Nephron progenitor cell (in vitro differentiated cells): ENCODE measurements at regions not wholly inside any gene's neighbourhood (a gene's known extent, or its start where the extent isn't known, plus 50 kb on each side); places are given as distances from the start of the nearest gene placed in this dataset.

ENCODE experiments used
- DNase-seq: peaks from one replicate; pipeline ENCODE4 v3.0.0; 2021
- H3K27ac Mint-ChIP-seq: 2 replicates; pipeline ENCODE4 v1.8.0; 2021; ENCODE audit warnings: mild to moderate bottlenecking, moderate library complexity, mixed read lengths
- H3K27me3 Mint-ChIP-seq: 2 replicates; pipeline ENCODE4 v1.8.0; 2021; ENCODE audit warnings: mild to moderate bottlenecking, low read depth, mixed read lengths; ENCODE audit not compliant: poor library complexity
- H3K36me3 Mint-ChIP-seq: 2 replicates; pipeline ENCODE4 v1.8.0; 2021; ENCODE audit warnings: low read depth, mixed read lengths
- H3K4me1 Mint-ChIP-seq: 2 replicates; pipeline ENCODE4 v1.8.0; 2021; ENCODE audit warnings: mixed read lengths
- H3K4me3 Mint-ChIP-seq: 2 replicates; pipeline ENCODE4 v1.8.0; 2021; ENCODE audit warnings: mild to moderate bottlenecking, moderate library complexity, mixed read lengths
- H3K9me3 Mint-ChIP-seq: 2 replicates; pipeline ENCODE4 v1.8.0; 2021; ENCODE audit warnings: mild to moderate bottlenecking, moderate library complexity, mixed read lengths
- CTCF ChIP-seq: fragments of 200-600 bp; sonication (generic); IDR thresholded peaks from 2 replicates; pipeline ENCODE4 v1.5.0; 2021; ENCODE audit warnings: antibody characterized with exemption

DNA sequence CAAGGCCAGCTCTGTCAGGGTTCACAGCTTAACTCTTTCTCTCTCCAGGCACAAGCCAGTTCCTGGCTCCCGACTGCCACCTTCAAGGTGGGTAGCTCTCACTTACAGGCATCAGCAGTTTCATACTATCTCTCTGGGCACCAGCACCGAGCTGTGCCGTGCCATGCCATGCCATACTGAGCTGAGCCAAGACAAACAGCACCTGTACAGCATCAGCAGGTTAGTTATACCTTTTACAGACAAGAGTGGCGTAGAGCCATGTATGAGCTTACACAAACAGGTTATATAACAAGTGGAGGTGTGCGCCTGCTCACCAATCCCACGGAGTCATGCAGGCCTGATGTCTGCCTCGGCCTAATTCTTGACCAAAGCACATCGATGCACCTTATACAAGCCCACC is 1098.7 kb downstream of the AACS start:
- Mint-ChIP-seq H3K4me3 (no peak overlapping the region), H3K27ac (no peak overlapping the region), H3K27me3 (peaks cover 6% of the 10 kb centered on the region)

GRCh38 chr12:126171937-126172559 is 1106.8 kb downstream of the AACS start:
- peaks cover 6% of the 10 kb centered on the region for H3K27me3 Mint-ChIP-seq
- H3K27ac Mint-ChIP-seq: no peak overlapping the region
- no peaks in the 10 kb centered on the region for H3K36me3 Mint-ChIP-seq
- no peak for DNase-seq
- H3K9me3 Mint-ChIP-seq: no peaks in the 10 kb centered on the region
- H3K4me1 Mint-ChIP-seq: no peaks in the 10 kb centered on the region
- no peak overlapping the region for H3K4me3 Mint-ChIP-seq
- no peak for TF ChIP-seq CTCF

More for the DNA sequence above, 1098.7 kb downstream of the AACS start:
- no peak for TF ChIP-seq CTCF
- peaks cover 8% of the 10 kb centered on the region for H3K9me3 Mint-ChIP-seq
- H3K36me3 Mint-ChIP-seq: no peaks in the 10 kb centered on the region
- DNase-seq: no peak
- no peaks in the 10 kb centered on the region for H3K4me1 Mint-ChIP-seq

DNA sequence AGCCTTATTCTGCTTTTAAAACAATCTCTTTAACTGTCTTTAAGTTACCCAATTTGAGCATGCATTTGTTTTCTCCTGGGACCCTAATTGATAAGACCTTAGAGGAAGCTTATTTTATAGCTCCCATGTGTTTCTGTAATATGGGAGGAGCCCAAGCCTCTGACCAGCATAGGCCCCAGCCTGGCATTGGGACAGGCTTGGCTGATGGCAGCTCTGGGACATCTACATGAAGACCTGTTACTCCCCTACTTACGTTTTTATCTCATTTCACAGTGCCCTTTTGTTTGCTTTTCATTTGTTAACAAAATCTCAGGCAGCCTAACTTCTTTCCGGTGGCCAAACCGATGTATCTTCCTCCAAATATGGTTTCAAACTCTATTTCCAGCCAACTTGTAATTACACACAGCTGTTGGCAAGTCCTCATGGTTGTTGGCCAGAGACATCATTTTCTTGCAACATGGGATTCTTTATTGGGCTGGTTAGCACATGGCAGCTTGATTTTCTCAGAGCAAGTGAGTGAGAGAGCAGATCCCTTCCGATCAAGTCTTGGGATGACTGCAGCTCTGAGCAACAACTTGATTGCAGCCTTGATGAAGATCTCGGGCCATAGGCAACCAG is 1117.5 kb downstream of the AACS start:
- peaks cover 22% of the 10 kb centered on the region for H3K9me3 Mint-ChIP-seq
- H3K36me3 Mint-ChIP-seq: peaks cover 5% of the 10 kb centered on the region
- DNase-seq: no peak
- no peak for TF ChIP-seq CTCF
- no peaks in the 10 kb centered on the region for H3K4me1 Mint-ChIP-seq
- peaks cover 13% of the 10 kb centered on the region for H3K27me3 Mint-ChIP-seq
- H3K4me3 Mint-ChIP-seq: no peak overlapping the region
- no peak overlapping the region for H3K27ac Mint-ChIP-seq

DNA sequence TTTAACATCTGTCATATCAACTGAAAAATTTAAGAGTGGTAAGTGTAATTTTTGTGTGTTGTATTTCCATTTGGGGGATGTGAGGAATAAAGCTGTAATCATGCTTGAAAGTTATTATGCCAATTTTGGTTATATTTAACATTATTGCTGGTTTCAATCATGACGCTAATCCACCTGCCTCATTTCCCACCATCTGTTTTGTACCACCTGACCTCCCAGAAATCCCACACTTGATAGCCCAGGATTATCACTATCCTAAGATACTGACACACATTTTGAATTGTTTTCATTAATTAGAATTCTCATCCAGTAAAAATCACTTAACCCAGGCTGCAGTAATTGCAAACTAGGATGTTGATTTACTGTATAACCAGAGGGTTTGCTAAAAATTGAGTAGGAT is 1119.8 kb downstream of the AACS start:
- no peak overlapping the region for H3K27ac Mint-ChIP-seq
- no peak overlapping the region for H3K4me3 Mint-ChIP-seq
- H3K36me3 Mint-ChIP-seq: peaks cover 3% of the 10 kb centered on the region
- peaks cover 35% of the 10 kb centered on the region for H3K27me3 Mint-ChIP-seq
- no peak for DNase-seq
- no peaks in the 10 kb centered on the region for H3K4me1 Mint-ChIP-seq
- H3K9me3 Mint-ChIP-seq: peaks cover 19% of the 10 kb centered on the region
- no peak for TF ChIP-seq CTCF

DNA sequence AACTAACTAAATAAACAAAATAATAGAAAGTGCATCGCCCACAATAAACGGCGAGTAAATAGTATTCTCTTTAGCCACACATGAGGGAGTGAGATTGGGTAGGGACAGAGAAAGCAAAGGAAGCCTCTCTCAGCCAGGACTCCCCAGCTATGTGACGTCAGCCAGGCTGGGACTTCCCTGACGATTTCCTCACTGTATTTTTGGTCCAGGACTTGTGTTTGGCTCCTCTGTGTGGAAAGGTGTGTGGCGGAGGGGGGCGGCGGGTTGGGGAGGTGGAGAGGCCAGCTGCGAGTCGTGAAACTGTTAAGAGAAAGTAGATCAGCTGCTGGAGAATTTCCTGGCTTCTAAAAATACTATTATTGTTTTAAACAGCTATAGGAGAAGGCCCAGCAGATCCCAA is 1124.6 kb downstream of the AACS start:
- Mint-ChIP-seq H3K4me3 (no peak overlapping the region), H3K4me1 (peaks cover 6% of the 10 kb centered on the region), H3K27me3 (peaks cover 75% of the 10 kb centered on the region), H3K27ac (no peak overlapping the region), H3K9me3 (no peaks in the 10 kb centered on the region), H3K36me3 (no peaks in the 10 kb centered on the region)
- DNase-seq: no peak
- TF ChIP-seq CTCF: no peak
